ENCODE measurements at regions not wholly inside any gene's neighbourhood (a gene's known extent, or its start where the extent isn't known, plus 50 kb on each side); places are given as distances from the start of the nearest gene placed in this dataset.
"Not testable (repeated sequence)": the region's sequence is repeated elsewhere in the genome, so short reads cannot be mapped to it uniquely, and the experiment has no call there.

GRCh38 chr13:24968416-24968815, 127.5 kb upstream of the PABPC3 start:
- H3K27me3 Mint-ChIP-seq (ENCODE audit: low read depth); H3K4me1 Mint-ChIP-seq; H3K36me3 Mint-ChIP-seq (ENCODE audit: low read depth); H3K9me3 Mint-ChIP-seq: not testable (repeated sequence)
- Mint-ChIP-seq H3K27ac (peak overlapping the region; percentile 67 to 85 (median 83)), H3K4me3 (peak overlapping the region; percentile 91 to 96 (median 95))
- peak; percentile 49 to 52 (median 50) for TF ChIP-seq CTCF (IDR thresholded peaks at IDR 0.05; ENCODE audit: unreplicated experiment in 3 of 3)

- not testable (repeated sequence) for H3K27me3 Mint-ChIP-seq (ENCODE audit: low read depth); H3K4me1 Mint-ChIP-seq; H3K4me3 Mint-ChIP-seq; H3K36me3 Mint-ChIP-seq (ENCODE audit: low read depth); H3K9me3 Mint-ChIP-seq; H3K27ac Mint-ChIP-seq
Measured at GRCh38 chr13:24973102-24973501, 122.8 kb upstream of the PABPC3 start.

- H3K9me3 Mint-ChIP-seq; H3K36me3 Mint-ChIP-seq (ENCODE audit: low read depth); H3K4me1 Mint-ChIP-seq; H3K4me3 Mint-ChIP-seq; H3K27ac Mint-ChIP-seq: not testable (repeated sequence)
- peaks cover 11% of the 10 kb centered on the region for H3K27me3 Mint-ChIP-seq (ENCODE audit: low read depth)
Measured at GRCh38 chr13:24981181-24981803, 114.6 kb upstream of the PABPC3 start.

- Mint-ChIP-seq H3K4me3 (no peak overlapping the region), H3K36me3 (ENCODE audit: low read depth) (no peaks in the 10 kb centered on the region), H3K27ac (no peak overlapping the region), H3K9me3 (no peaks in the 10 kb centered on the region), H3K4me1 (peaks cover 6% of the 10 kb centered on the region), H3K27me3 (ENCODE audit: low read depth) (peaks cover 16% of the 10 kb centered on the region)
- TF ChIP-seq CTCF (IDR thresholded peaks at IDR 0.05; ENCODE audit: unreplicated experiment in 3 of 3) = no peak
Measured at GRCh38 chr13:24982333-24982999, 113.5 kb upstream of the PABPC3 start.

GRCh38 chr13:24983094-24983493, 112.8 kb upstream of the PABPC3 start:
- Mint-ChIP-seq H3K4me1 (peaks cover 6% of the 10 kb centered on the region), H3K27me3 (ENCODE audit: low read depth) (peaks cover 16% of the 10 kb centered on the region), H3K9me3 (no peaks in the 10 kb centered on the region), H3K36me3 (ENCODE audit: low read depth) (no peaks in the 10 kb centered on the region), H3K27ac (no peak overlapping the region), H3K4me3 (no peak overlapping the region)
- no peak for TF ChIP-seq CTCF (IDR thresholded peaks at IDR 0.05; ENCODE audit: unreplicated experiment in 3 of 3)

- H3K4me3 Mint-ChIP-seq = no peak overlapping the region
- H3K27ac Mint-ChIP-seq = no peak overlapping the region
- H3K36me3 Mint-ChIP-seq (ENCODE audit: low read depth) = no peaks in the 10 kb centered on the region
- peaks cover 6% of the 10 kb centered on the region for H3K4me1 Mint-ChIP-seq
- peaks cover 17% of the 10 kb centered on the region for H3K27me3 Mint-ChIP-seq (ENCODE audit: low read depth)
- no peaks in the 10 kb centered on the region for H3K9me3 Mint-ChIP-seq
- no peak for TF ChIP-seq CTCF (IDR thresholded peaks at IDR 0.05; ENCODE audit: unreplicated experiment in 3 of 3)
Measured at GRCh38 chr13:24984134-24984533, 111.8 kb upstream of the PABPC3 start.

GRCh38 chr13:24985107-24985506, 110.8 kb upstream of the PABPC3 start:
- Mint-ChIP-seq H3K9me3 (no peaks in the 10 kb centered on the region), H3K27ac (no peak overlapping the region), H3K4me3 (no peak overlapping the region), H3K27me3 (ENCODE audit: low read depth) (peaks cover 21% of the 10 kb centered on the region), H3K36me3 (ENCODE audit: low read depth) (no peaks in the 10 kb centered on the region), H3K4me1 (peaks cover 6% of the 10 kb centered on the region)
- no peak for TF ChIP-seq CTCF (IDR thresholded peaks at IDR 0.05; ENCODE audit: unreplicated experiment in 3 of 3)

Measured in nephron (organoid).